ENCODE measurements at regions not wholly inside any gene's neighbourhood (a gene's known extent, or its start where the extent isn't known, plus 50 kb on each side); places are given as distances from the start of the nearest gene placed in this dataset.

GRCh38 chr9:6072865-6073264 is 57.4 kb upstream of the RANBP6 start:
- TF ChIP-seq, protein P1, sequence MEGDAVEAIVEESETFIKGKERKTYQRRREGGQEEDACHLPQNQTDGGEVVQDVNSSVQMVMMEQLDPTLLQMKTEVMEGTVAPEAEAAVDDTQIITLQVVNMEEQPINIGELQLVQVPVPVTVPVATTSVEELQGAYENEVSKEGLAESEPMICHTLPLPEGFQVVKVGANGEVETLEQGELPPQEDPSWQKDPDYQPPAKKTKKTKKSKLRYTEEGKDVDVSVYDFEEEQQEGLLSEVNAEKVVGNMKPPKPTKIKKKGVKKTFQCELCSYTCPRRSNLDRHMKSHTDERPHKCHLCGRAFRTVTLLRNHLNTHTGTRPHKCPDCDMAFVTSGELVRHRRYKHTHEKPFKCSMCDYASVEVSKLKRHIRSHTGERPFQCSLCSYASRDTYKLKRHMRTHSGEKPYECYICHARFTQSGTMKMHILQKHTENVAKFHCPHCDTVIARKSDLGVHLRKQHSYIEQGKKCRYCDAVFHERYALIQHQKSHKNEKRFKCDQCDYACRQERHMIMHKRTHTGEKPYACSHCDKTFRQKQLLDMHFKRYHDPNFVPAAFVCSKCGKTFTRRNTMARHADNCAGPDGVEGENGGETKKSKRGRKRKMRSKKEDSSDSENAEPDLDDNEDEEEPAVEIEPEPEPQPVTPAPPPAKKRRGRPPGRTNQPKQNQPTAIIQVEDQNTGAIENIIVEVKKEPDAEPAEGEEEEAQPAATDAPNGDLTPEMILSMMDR (IDR thresholded peaks at IDR 0.05; ENCODE audit: low read length) = no peak
- TF ChIP-seq EZH2 (IDR thresholded peaks at IDR 0.05; ENCODE audit: borderline replicate concordance, low read length) = no peak
